GM12875 (cell line): ENCODE measurements at regions not wholly inside any gene's neighbourhood (a gene's known extent, or its start where the extent isn't known, plus 50 kb on each side); places are given as distances from the start of the nearest gene placed in this dataset.

Experiments used
- H3K4me3 ChIP-seq: one replicate; pipeline ENCODE4 v1.5.1; 2011; ENCODE audit warnings: low read depth, low read length, control low read depth
- TF ChIP-seq, protein P1 (sequence below): IDR thresholded peaks from 2 replicates; pipeline ENCODE4 v1.5.1; 2011; ENCODE audit warnings: low read depth, mild to moderate bottlenecking, control low read depth, inconsistent platforms, low read length, moderate library complexity, borderline replicate concordance; ENCODE audit not compliant: insufficient read depth

DNA sequence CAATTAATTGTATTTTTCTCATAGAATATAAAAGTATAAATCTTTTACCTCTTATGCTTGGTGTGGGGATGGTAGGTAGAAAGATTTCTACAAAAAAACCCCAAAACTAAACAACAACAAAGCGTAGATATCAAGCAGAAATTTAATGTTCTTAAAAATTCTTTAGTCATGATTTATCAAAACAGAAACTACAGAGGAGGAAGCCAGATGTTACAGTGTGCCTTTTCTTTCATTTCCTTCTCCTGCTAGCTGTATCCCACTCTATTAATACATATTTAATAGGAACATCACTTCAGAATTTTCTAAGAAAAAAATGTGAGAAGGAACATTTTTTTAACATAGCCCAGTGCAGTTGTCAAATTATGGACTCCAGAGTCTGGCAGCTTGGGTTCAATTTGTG lies 420.6 kb downstream of the TUSC7 start:
- TF ChIP-seq, protein P1, sequence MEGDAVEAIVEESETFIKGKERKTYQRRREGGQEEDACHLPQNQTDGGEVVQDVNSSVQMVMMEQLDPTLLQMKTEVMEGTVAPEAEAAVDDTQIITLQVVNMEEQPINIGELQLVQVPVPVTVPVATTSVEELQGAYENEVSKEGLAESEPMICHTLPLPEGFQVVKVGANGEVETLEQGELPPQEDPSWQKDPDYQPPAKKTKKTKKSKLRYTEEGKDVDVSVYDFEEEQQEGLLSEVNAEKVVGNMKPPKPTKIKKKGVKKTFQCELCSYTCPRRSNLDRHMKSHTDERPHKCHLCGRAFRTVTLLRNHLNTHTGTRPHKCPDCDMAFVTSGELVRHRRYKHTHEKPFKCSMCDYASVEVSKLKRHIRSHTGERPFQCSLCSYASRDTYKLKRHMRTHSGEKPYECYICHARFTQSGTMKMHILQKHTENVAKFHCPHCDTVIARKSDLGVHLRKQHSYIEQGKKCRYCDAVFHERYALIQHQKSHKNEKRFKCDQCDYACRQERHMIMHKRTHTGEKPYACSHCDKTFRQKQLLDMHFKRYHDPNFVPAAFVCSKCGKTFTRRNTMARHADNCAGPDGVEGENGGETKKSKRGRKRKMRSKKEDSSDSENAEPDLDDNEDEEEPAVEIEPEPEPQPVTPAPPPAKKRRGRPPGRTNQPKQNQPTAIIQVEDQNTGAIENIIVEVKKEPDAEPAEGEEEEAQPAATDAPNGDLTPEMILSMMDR = no peak
- no peak overlapping the region for H3K4me3 ChIP-seq

DNA sequence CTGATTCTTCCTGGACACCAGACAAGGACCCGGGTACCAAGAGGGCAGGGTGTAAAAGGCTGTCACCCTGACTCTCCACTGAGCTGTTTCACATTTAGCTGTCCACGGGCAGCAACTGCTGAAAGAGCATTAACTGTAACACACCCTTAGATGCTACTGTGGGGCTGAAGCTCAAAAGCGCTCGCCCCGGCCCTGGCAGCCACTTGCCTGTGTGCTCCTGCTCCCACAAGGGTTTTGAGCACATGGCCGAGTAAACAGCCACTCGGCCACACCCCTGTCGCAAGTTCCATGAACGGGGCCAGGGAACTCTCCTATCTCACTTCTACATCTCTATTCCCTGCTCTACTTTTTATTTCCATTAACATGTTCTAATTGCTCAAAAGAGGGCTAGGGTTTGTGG lies 421.7 kb downstream of the TUSC7 start:
- H3K4me3 ChIP-seq = no peak overlapping the region
- TF ChIP-seq, protein P1 = no peak

DNA sequence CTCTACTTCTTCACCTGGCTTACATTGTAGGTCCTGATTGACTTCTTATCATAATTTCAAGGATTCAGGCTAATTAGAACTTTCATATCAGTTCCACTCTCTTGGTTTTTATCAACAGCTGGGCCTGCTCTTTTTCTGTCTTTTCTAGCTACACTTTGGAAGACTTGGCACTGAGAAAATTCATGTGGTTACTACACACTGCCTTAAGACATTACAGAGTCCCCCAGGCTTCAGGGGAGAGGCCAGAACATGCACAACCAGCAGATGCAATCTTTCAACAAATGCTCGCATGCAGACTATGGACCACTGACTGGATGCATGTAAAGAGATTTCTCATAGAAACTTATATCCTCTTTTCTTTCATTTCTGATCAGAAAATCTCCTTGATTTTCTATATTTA lies 423.5 kb downstream of the TUSC7 start:
- no peak overlapping the region for H3K4me3 ChIP-seq
- TF ChIP-seq, protein P1 = no peak

DNA sequence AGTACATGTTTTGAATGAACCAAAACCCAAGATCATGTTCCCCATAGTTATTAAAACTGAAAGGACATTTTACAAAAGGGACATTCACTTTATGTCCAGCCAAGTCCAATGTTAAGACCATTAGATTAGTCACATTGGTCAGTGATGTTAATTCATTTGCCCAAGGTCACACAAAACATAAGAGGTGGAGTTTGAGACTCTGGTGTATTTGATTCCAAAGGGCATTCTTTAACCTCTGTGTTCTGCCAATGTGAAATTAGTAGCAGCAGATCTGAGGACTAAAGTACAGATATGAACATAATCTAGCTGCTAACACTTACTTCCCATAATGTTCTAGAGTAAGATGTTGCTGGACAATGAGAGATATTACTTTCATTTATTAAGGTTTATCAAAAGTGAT lies 425.6 kb downstream of the TUSC7 start:
- no peak overlapping the region for H3K4me3 ChIP-seq
- TF ChIP-seq, protein P1 = no peak

DNA sequence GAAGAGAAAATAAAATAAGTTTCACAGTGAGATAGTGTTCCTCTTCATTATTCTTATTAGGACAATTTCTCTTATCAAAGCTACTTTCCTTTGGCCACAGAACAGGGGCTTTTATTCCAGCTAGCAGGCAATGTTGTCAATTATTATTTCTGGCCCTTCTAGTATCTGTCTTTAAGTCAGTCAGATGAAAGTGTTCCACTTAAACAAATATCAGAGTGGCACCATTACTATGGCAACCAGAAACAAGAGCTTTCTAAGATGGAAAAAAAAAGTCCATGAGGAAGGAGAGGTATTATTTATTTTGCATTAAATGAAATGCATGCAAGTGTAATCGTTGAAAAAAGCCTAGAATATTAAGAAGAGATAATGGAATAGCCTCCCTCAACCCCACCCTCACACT lies 426.4 kb downstream of the TUSC7 start:
- TF ChIP-seq, protein P1 = no peak
- no peak overlapping the region for H3K4me3 ChIP-seq

DNA sequence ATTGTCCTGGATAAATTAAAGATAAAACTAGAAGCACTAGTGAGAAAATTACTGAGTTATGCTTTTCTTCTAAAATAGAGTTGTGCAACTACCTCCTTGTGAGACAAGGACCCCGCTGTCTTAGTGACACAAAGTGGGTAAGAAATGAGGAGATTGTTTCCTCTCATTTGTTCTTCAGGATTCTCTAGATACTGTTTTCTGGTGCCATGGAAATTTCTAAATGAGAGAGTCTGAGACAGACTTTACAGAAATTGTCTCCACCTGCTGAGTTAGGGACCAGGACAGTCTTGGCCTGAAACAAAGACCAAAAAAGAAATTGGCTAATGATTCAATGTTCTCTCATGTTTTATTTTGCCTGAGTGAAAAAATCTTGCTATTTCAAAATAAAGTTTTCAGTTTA lies 427.5 kb downstream of the TUSC7 start:
- TF ChIP-seq, protein P1 = no peak
- H3K4me3 ChIP-seq = no peak overlapping the region

DNA sequence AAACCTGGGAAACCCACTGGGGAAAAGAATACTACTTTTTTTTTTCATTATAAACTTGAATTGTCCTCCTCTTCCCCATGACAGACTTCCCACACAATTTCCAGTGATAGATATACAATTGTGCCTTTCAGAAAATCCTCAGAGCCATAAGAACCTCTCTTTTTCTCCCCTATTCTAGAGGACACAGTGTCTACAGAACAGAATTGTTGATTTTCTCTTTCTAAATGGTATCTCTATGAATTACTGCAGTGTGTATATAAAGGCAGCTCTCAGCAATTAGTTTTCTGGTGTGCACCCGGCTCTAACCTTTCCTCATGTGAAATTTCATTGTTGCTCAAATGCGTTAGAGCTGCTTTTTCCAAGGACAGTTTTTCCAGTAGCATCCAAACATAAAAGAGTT lies 430.1 kb downstream of the TUSC7 start:
- no peak overlapping the region for H3K4me3 ChIP-seq
- TF ChIP-seq, protein P1 = no peak
